Renal pelvis (tissue), 1 donor: ENCODE measurements at regions not wholly inside any gene's neighbourhood (a gene's known extent, or its start where the extent isn't known, plus 50 kb on each side); places are given as distances from the start of the nearest gene placed in this dataset.

Experiments
- DNase-seq: peaks from one replicate; pipeline ENCODE4 v3.0.0-alpha.2; 2013

- DNase-seq = no peak
Measured at GRCh38 chr4:138925495-138925894, 90.1 kb upstream of the NOCT start.

GRCh38 chr4:138919094-138919936 lies 96.3 kb upstream of the NOCT start:
- DNase-seq = peak; percentile 69

- no peak for DNase-seq
Measured at GRCh38 chr4:138918169-138918869, 97.3 kb upstream of the NOCT start.

- DNase-seq = no peak
Measured at GRCh38 chr4:138916763-138917162, 98.8 kb upstream of the NOCT start.

GRCh38 chr4:138915756-138916155 lies 99.8 kb upstream of the NOCT start:
- no peak for DNase-seq

- no peak for DNase-seq
Measured at GRCh38 chr4:138912704-138913340, 102.8 kb upstream of the NOCT start.

- no peak for DNase-seq
Measured at GRCh38 chr4:138911909-138912703, 103.5 kb upstream of the NOCT start.

GRCh38 chr4:138910914-138911336 lies 104.7 kb upstream of the NOCT start:
- peak; percentile 65 for DNase-seq

GRCh38 chr4:138910195-138910913 lies 105.2 kb upstream of the NOCT start:
- no peak for DNase-seq

- no peak for DNase-seq
Measured at GRCh38 chr4:138909587-138909986, 106.0 kb upstream of the NOCT start.

GRCh38 chr4:138908134-138908533 lies 107.4 kb upstream of the NOCT start:
- no peak for DNase-seq

GRCh38 chr4:138907174-138907573 lies 108.4 kb upstream of the NOCT start:
- DNase-seq = no peak

GRCh38 chr4:138904793-138905192 lies 110.8 kb upstream of the NOCT start:
- DNase-seq = no peak

GRCh38 chr4:138903185-138903584 lies 112.4 kb upstream of the NOCT start:
- no peak for DNase-seq

GRCh38 chr4:138902705-138903104 lies 112.9 kb upstream of the NOCT start:
- no peak for DNase-seq

- no peak for DNase-seq
Measured at GRCh38 chr4:138901177-138901576, 114.4 kb upstream of the NOCT start.

GRCh38 chr4:138899999-138900398 lies 115.6 kb upstream of the NOCT start:
- no peak for DNase-seq

- DNase-seq = no peak
Measured at GRCh38 chr4:138898282-138898681, 117.3 kb upstream of the NOCT start.

- DNase-seq = no peak
Measured at GRCh38 chr4:138897811-138898226, 117.8 kb upstream of the NOCT start.

GRCh38 chr4:138894709-138895108 lies 120.9 kb upstream of the NOCT start:
- DNase-seq = no peak

GRCh38 chr4:138894011-138894410 lies 121.6 kb upstream of the NOCT start:
- DNase-seq = no peak
